GM04504 (cell line): ENCODE measurements at regions not wholly inside any gene's neighbourhood (a gene's known extent, or its start where the extent isn't known, plus 50 kb on each side); places are given as distances from the start of the nearest gene placed in this dataset.

ENCODE experiments used
- DNase-seq: peaks from one replicate; pipeline ENCODE4 v3.0.0-alpha.2; 2012; ENCODE audit warnings: low read depth

DNA sequence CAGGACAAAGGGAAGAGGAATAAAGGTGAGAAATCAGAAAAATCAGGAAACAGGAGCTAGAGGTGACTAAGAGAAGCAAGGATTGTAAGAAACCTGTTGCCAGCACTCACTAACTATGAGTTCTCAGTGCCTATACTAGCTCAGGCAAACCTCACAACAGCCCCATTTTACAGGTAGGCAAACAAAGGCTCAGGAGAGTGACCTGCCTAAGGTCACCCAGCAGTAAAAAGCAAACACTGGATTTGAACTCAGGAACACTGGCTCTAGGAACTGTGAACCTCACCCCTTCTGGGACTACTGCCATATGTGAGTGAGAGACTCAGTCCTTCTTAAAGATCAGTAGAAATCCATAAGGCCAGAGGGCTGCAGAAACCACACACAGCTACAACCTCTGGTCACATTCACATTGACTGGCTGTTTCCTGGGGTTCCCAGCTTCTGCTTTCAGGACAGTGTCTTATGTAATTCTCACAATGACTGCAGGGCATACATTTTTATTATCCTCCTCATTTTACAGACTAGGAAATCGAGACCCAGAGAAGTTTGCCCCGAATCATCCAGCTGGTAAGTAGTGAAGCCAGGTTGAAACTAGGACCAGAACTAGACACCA is 80.7 kb upstream of the MAFB start:
- no peak for DNase-seq

DNA sequence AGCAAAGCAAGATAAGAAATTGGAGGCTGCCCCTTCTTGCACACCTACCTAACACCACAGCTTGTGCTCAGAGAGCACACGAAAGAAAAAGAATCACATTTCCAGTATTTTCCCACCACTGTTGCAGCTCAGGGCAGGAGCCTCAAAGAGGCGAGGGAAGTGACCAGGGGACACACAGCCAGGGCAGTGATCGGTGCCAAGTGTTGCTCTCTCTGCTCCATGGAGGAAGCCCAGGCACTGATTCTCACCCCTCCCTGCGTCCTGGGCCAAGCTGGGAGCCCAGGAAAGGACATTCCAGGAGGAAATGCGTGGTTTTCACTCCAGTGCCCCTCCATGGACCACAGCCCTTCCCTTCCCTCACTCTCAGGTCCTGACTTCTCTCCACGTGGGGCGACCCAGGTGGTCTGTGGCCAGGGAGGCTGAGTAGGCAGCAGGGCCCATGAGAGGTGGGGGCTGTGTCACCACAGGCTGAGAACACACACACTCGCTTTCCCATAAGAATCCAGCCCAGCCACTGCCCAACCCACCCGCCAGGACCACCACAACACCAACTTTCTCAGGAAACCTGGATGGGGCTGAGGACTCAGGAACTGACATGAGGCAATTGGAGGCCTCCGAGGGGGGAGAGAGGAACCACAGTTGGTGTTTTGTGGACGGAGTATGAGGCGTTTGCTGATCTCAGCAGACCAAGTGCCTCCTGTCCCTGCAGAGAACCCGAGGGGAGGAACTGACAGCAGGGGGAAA is 81.7 kb upstream of the MAFB start:
- DNase-seq = no peak

DNA sequence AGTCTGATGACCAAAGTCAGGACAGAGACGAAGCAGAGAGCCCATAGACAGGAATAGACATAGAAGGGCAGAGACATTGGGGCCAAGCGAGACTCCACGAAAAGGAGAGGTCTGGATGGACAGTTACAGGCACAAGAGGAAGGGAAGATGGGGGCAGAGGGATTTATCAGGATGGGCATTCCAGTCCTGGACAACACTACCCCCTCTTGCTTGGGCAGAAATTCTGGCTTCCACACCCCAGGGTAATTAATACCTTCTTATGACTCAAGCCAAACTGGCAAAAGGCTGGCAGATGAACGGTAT is 82.2 kb upstream of the MAFB start:
- DNase-seq = no peak

DNA sequence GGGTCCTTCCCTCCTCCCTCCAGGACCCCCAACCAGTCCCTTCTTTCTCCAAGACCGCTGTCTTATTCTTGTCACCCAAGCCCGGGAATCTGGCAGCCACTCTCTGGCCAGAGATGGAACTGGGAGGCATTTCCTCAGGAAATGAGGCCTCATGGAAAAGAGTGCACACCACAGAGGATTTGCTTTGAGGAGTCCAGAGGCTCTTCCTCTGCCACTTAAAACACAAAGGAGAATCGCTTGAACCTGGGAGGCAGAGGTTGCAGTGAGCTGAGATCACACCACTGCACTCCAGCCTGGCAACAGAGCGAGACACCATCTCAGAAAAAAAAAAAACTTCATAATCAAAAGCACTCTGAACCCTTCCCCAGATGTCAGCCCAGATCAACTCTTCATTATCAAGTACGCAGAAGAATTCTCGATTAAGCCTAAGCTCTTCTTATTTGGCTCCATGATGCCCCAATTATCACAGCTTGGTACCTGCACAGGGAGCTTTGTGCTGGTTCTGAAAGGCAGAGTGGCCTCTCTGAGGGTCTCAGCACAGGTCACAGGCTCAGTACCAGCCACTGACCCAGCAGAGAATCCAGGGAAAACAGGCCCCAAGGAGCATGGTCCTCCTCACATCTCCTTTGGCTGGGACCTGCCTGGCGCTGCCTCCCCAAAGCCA is 82.9 kb upstream of the MAFB start:
- no peak for DNase-seq

DNA sequence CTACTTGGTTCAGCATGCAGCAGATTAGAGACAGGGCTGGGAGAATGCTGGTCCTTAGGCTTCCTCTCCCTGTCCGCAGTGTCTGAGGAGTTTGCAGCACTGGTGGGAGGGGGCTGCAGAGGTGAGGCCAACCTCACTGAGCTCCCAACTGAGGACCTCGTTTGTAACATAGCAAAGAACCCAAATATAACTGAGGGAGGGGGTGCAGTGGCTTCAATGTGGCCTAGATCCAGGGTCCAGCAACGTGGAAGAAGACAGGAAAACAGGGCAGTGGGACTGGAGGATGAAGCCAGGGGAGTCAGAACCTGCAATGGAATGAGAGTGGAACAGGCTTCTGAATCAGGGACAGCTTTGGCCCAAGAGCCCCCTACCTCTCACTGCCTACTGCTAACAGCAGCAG is 84.3 kb upstream of the MAFB start:
- no peak for DNase-seq

DNA sequence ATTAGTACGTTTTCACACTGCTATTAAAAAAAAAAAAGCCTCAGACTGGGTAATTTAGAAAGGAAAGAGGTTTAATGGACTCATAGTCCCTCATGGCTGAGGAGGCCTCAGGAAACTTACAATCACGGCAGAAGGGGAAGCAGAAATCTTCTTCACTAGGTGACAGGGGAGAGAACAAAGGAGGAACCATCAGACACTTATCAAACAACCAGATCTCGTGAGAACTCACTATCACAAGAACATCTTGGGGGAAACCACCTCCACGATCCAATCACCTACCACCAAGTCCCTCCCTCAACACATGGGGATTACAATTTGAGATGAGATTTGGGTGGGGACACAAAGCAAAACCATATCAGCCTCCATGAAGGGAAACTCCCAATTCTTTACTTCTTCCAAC is 85.2 kb upstream of the MAFB start:
- DNase-seq = no peak

DNA sequence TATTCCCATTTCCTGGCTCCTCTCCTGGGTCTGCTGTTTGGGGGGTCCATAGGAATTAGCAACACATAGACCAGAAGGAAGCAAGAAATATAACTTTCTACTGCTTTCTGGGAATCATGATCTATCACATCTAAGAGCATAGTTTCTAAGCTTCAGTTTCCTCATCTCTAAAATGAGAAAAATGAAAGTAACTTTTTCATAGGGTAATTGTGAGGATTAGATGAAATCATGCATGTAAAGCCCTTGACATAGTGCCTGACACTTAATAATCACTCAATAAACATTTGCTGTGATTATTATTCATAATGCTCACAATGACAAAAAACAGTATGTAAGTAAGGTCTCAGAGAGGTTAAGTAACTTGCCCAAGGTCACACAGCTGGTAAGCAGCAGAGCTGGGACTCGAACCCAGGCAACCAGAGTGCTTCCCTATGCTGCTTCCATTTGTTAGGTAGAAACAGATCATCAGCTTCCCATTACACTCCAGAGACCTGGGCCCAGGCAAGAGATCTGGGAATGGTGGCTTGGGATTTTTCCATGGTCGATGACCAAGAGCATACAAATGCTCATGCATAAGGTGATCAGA is 86.6 kb upstream of the MAFB start:
- DNase-seq = no peak

DNA sequence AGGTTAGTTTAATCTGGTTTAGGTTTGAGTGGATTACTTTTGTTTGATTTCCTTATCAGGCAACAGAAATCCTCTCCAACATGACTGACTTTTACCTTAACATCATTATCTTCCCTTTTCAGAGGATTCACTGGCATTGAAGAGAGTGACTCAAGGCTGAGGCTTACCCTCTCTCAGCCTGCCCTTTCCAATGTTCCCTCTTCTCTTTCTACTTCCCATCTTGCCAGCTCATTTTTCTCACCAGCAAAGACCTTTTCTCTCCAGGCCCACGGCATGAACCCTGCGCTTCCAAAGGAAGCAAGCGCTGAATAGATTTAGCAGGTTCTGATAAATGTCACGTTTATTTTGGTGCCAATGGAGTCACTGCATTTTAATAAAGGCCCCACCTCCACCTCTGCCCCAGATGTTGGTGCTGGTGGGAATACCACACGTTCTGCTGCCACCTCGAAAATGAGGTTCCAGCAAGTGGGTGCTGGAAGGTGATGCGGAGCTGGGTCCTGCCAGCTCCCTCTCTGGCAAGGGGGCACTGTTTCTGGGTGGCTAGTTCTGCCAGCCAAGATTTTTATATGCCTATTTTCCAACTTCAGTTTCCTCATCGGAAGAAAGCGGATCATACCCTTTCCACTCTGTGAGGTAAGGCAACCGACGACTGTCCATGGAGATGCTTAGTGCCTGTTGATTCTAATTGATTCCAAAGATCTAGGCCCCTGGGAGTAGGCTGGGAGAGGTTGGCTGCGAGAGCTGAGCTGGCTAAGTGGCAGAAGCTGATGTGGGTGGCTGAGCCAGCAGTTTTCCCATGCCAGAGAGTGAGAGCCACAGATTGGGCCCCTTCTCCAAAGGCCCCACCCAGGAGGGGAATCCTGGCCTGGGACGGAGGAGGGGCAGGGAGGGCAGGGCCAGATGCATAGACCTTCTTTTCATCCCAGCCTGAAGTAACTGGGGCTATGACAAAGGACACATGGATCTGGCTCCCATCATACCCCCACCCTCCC is 87.7 kb upstream of the MAFB start:
- DNase-seq = no peak

DNA sequence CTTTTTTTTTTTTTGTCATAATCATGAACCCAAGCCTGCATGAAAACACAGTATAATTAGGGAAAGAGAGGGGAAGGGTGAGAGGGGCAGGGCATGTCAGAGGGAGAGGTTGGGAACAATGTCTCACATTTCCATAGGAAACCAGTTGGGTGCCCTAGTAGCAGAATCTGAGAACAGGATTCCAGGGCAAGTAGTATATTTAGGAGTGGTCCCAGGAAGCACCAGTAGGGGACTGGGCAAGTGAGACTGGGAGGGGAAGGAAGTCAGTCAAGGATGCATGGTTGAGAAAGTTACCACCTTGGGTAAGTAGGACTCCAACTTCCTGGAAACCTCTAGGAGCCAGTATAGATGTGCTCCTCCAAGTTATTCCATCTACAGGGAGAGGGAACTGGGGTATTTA is 88.6 kb upstream of the MAFB start:
- DNase-seq = no peak

DNA sequence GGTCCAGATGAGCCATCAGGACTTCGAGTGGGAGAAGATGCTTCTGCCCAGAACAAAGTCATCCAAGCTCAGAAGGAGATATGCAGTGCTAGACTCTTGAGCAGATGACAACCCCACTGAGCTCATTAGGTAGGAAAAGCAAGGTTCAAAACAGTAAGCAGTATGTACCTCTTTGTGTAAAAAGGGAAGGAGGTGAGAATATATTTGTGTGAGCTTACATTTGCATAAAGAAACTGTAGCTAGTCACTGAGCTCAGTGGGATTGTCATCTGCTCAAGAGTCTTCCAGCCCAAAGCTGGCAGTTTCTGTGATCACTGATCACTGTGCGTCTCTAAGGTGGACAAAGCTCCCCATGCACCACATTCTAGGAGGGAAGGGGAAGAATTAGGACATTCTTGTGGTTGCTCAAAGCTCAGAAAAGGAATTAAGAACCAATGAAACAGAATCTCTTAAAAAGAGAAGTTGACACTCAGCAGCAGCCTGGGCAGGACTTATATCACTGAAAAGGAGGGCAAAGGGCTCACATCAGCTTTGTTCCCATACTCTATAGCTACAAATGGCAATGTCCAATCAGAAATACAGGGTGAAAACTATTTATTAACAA is 90.0 kb upstream of the MAFB start:
- no peak for DNase-seq

DNA sequence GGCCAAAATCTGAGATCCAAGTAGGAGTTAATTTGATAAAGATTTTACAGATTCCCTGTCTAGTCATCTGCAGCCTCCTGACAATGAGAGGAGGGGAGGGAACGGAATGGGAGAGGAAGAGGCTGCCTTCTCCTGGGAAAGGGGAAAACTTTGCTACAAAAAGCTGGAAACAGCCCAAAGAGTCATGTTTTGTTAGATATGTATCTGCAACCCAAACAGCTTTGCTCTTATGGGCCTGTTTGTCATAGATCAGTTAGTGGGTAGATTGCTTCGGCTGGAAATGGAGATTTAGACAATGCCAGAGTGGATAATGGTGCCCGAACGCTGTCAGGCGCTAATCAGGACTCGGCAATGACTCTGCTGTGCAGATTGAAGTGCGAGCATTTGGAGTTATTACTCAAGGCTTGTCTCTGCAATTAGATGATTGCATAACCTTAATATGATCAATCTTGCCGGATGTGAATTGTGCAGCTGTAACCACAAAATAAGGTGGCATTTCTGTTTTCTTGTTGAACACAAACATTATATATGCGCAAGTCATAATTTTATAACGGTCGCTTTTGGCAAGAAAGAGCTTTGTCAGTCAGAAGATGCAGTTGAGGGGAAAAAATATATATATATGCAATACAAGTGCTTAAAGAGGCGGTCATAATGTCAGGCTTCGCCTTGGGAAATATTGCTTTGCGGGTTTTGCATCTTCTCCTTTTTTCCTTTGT is 92.4 kb upstream of the MAFB start:
- DNase-seq = no peak

DNA sequence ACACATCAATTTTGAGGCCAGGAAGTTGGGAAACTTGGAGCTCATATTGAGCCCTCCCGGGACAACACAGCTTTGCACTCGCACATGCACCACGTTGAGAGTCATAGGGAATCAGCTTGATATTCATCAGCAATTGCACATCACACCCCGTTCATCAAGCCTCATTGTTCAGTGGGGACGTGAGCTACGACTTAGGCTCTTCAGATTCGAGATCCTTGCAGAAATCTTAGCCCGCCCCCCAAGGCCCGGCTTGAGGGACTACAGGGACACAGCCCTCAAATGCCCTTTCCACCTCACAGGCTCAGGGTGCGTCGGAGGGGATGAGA is 93.0 kb upstream of the MAFB start:
- DNase-seq = no peak

DNA sequence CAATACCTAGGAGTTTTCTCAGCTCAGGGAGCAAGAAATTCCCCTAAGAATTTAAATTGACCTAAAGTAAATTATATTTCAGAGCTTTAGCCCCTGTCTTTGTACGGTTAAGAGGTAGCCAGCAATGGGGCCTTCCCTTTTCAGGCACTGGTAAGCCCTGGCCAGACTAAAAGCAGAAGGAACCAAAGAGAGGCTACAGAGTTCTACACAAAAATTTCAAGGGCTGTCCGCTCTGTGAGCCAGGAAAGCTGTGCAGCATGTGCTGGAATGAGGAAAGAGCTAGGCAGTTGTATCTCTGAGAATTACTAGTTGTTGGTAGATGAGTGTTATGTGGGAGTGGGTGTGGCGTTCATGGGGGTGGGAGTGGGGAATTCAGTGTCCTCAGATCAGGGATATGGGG is 96.3 kb upstream of the MAFB start:
- no peak for DNase-seq

DNA sequence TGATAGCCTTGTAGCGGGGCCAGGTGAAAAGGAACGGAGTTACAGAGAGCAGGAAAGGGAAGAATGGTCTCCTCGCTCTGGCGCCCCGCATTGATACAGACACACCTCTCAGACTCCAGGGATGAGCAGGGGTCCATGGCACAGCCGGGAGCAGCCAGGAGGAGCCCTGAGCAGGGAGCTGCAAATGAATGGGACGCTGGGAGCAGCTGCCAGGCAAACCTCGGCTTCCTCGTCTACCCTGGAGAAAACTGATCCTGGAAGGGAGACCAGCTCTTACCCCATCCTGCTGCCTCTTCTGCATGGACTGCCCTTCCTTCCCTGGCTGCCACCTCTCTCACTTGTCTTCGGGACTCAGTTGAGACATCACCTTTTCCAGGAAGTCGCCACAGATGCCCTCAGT is 97.3 kb upstream of the MAFB start:
- DNase-seq = no peak

DNA sequence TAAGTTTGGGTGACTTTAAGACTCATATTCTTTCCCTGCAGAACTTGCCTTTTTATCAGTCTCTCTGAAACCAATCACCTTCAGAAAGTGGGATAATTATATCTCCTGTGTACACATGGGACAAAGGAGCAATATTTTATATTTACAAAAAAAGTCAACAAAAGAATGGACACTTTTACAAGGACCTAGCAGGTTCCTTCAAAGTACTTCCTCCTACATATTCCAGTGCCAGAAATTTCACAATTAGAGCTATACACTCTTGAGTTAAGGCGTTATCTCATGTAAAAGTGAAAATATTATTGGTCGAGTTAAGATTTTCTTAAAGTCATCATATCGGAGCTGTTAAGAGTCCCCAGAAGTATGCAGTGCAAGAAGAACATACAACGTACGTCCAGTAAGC is 98.9 kb upstream of the MAFB start:
- DNase-seq = no peak

DNA sequence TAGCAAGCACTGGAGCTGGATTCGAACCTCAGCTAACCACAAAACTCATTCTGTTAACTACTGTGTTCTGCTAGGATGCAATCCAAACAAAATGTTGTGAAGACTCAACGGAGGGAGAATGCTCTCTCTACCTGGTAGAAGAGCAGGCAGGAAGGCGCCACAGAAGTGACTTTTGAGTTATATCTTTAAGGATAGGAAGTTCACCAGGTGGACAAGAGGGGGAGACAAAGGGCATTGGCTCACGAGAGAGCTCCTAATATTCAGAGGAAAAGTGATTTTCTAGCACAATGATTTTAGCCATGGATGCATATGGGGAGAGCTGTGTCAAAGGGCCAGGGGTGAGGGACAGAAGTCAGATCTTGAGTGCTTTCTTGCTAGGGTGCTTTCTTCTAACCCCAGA is 108.4 kb upstream of the MAFB start:
- DNase-seq = no peak

DNA sequence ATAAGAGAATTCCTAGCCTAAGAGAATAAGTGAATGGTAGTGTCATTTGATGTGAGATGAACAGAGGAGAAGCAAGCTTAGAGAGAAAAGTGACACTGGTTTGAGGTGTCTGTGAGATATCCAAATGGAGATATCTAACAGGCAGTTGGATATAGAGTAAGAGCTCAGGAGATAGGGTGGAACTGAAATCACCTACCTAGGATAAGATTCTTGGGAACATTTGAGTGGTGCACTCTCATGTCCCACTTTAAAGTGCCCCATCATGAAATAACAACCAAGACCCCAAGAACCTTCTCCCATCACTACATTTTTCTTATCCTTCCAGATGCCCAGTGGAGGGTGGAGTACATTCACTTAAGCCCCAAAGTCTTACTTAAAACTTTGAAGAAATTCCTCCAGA is 109.0 kb upstream of the MAFB start:
- no peak for DNase-seq

DNA sequence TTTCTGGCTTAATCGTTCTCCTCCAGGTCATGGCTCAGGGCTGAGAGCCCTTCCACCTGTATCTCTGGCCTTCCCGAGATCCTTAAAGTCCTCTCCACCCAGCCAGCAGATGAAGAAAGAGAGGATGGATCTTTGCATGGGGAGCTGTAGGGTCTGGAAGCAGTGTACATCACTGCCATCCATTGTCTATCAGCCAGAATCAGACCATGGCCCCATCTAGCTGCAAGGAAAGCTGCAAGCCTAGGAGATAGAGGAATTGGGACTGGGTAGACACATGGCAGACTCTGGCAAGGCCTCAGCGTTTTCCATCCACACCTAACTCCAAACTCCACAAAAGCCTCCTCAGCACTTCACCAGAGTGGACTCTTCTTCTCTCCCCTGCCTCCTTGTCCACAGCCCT is 113.8 kb upstream of the MAFB start:
- no peak for DNase-seq

DNA sequence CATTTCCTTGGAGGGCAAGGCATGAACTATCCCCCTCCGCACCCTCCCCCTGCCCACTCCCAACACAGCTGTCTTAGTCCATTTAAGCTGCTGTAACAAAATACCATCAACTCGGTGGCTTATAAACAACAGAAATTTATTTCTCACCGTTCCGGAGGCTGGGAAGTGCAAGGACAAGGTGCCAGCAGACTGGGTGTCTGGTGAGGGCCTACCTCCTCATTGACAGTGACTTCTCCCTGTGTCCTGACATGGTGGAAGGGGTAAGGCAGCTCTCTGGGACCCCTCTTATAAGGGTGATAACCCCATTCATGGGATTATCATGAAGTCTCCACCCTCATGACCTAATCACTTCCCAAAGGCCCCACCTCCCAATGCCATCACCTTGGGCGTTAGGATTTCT is 114.3 kb upstream of the MAFB start:
- DNase-seq = no peak

DNA sequence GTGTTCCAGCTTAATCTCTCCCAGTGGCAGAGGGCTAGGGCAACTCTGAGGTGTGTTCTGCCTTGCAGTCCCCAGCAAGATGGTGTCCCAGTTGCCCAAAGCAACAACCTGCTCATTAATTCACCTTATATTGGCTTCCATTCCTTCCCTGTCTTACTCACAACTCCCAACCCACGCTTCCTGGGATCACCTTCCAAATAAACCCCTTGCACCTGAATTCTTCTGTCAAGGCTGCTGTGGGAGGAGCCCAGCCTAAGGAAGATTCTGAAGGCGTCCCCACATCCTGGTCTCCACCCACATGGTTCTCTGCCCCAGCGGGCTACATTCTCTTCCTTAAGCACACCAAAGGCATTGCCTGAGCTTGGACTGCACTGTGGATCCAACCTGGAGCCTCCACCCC is 116.6 kb upstream of the MAFB start:
- DNase-seq = no peak
